GM04504 (cell line): ENCODE measurements at regions not wholly inside any gene's neighbourhood (a gene's known extent, or its start where the extent isn't known, plus 50 kb on each side); places are given as distances from the start of the nearest gene placed in this dataset.
"Not testable (repeated sequence)": the region's sequence is repeated elsewhere in the genome, so short reads cannot be mapped to it uniquely, and the experiment has no call there.

Experiments
- DNase-seq: peaks from one replicate; pipeline ENCODE4 v3.0.0-alpha.2; 2012; ENCODE audit warnings: low read depth

DNA sequence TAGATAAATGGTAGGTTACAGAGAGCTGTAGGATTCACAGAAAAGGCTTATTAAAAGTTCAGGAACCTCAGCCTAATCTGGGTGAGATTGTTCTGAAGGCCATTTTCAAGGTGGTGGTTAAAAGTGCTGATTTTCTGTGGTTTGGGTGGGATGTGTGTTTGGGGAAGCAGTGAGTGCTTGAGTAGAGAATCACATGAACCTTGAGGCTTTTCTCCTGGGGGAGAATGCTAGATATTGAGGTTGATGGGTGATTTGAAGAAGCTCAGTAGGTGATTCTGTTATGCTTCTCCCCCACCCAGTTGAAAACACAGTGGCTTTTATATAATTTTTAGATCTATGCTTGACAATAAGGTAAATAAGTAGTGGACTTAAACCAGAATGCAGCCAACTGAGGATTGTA is 420.9 kb downstream of the PCNX1 start:
- DNase-seq: no peak

DNA sequence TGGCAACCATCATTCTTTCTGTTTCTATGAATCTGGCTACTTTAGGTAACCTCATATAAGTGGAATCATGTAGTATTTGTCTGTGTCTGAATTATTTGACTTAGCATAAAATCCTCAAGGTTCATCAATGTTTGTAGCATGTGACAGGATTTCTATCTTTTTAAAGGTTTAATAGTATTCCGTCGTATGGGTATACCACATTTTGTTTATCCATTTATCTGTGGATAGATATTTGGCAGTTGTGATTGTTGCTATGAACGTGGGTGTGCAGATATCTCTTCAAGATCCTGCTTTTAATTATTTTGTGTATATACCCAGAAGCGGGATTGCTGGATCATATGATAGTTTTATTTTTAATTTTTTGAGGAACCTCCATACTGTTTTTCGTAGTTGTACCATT is 421.7 kb downstream of the PCNX1 start:
- DNase-seq: no peak

DNA sequence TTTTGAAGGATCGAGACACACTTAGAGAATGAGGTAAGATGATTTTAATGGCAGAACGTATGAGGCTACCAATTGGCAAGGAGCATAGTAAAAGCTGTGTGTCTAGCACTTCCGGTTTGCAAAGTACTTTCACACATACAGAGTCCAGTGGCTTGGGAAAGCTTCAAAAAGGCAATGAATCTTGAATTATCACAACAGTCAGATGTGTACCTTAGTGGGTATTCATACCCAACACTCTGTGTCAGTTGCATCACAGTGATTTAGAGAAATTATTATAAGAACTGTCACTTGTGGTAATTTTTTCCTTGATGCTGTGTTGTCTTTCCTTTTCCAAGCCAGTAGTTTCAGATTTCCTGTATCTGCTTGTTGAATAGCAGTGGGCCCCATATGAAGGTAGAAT is 424.1 kb downstream of the PCNX1 start:
- no peak for DNase-seq

DNA sequence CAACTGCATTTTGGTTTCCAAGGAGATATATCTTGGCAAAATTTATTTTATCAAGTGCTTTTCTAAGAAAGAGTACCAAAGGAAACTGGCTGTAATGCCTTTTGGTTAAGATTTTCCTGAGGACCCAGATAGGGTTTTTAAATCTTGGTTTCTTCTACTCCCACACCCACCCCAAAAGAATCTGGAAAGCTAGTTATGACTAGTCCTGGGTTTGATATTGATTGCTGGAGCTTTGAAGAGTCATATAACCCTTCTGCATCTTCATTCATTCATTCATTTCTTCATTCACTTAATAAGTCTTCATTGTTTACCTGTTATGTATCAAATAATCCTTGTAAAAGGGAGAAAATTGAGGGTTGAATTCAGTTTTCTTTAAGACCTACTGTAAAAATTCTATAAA is 425.2 kb downstream of the PCNX1 start:
- DNase-seq: no peak

DNA sequence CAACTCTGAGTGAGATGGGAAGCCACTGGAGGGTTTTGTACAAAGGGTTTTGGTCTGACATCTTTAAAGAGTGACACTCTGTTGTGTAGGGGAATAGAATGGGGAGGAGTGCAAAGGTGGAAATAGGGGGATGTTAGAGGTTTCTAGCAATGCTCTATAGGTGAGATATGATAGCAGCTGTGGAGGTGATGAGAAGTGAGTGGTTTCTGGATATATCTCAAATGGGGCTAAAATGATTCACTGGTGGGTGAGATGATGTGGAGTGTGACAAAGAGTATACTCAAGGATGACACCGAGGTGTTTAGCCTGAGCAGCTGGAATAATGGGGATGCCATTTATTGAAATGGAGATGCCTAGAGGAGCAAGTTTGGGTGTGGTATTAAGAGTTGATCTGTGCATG is 426.4 kb downstream of the PCNX1 start:
- no peak for DNase-seq

DNA sequence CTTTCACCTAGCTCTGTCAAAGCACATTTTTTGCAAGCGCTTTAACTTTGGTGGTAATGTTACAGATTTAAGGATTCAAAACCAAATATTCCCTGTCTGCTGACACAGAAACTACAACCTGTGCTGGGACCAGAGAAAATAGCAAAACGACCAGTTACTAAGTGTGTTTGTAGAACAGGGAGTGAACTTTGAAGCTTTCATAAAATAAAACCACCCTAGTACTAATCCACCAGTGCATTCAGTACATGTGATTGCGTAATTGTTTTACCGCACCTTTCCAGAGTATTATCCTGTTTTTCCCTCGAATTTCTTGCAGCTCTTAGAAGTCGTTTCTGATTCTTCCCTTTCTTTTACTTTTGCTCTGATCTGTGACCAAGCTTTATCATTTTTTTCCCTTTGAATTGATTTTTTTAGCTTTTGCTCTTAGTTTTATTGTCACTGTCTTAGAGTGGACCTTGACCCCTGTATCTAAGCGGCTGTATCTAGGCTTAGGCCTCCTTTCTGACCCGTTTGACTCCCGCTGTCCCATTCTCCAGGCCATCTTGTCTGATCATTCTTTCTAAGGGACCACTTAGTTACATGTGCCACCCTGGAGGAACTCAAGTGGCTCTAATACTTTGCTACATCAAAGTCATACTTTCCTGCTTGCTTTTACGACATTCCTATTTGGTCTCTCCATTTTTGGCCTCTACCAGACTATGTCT is 429.4 kb downstream of the PCNX1 start:
- no peak for DNase-seq

DNA sequence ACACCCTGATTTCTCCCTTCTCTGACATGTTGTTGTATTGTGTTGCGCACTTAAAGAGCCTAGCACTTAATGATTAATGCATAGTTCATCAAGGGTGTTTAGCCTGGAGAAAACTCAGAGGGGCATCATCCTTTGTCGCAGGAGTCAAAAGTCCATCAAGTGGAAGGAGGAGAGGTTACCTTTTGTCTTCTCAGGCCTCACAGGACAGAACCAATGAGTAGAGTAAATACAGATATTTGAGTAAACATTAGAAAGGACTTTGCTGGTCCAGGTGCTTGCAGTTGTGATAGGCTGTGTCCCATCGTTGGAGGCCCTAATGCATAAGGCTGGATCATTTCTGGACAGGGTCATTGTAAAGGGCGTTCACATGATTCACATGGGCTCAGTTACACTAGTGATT is 430.9 kb downstream of the PCNX1 start:
- DNase-seq: no peak

DNA sequence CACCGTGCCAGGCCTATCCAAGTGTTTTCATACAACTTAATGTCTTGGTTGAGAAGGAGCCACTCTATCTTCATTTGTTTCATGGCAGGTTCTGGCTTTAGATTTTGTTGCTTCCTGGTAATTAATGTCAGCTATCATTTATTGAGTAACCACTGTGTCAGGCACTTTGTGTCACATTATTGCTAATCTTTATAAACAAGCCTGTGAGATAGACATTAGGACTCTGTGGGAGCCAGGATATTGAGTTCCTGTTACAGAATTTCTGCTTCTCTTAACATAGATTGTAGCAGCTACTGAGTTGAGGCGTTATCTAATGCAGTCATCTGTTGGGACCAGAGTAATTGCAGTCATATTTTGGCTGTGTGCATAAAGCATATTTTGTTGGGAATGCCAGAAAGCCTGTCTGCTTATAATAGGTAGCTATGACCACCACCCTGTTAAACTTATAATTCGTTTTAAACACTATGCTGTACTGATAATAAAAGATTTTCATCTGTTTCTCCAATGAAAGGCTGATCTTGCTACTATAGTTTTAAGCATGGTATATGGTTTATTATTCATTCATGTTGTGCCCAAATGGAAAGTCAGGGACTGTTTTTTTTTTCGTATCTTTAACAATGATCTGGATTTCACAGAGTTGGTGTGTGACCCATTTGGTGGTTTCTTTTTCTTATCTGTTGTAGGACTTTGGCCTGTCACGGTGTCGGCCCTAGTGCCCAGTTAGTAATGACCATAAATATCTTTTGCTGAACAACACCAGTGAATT is 432.6 kb downstream of the PCNX1 start:
- DNase-seq: no peak

DNA sequence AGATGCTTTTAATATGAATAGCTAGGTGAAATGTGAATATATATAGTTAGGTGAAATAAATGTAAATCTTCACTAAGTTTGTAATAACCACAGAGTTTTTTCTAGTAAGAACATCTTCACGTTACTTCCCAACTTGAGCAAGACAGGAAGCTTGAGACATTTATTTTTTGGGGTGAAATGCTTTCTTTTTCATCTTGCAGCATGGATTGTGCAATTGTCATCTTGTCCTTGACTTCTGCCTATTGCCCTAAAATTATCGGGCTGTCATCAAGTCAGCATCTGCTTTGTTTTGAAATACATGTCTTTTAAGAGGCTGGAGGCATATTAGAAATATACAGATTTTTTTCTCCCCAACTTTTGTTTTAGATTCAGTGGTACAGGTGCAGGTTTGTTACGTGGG is 433.9 kb downstream of the PCNX1 start:
- DNase-seq: no peak

DNA sequence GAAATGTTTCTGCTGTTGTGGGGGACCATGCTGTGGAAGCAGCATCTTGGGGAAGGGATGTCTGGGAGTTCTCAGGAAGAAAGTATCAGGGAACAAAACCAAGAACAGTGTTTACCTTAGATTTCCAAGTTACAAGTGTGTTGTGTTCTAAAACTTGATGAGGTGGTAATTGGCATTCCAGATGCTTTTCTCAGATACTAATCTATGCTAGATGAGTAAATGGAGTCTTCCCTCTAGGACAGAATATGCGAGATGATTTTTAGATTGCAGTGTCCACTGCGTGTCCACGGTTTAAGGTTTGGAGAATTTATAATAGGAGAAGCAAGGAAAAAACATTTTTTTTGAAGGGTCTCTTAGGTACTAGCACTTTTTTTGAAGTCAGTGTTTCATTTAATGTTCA is 436.5 kb downstream of the PCNX1 start:
- DNase-seq: no peak

DNA sequence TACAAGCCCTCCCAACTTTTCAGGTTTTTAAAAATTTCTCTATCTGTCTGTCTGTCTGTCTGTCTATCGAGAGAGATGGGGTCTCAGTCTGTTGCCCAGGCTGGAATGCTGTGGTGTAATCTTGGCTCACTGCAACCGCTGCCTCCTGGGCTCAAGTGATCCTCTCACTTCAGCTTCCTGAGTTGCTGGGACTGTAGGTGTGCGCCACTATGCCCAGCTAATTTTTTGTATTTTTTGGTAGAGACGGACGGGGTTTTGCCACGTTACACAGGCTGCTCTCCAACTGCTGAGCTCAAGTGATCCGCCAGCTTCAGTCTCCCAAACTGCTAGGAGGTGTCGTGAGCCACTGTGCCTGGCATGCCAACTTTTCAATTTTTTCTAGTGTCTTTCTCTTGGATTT is 437.2 kb downstream of the PCNX1 start:
- DNase-seq: no peak

DNA sequence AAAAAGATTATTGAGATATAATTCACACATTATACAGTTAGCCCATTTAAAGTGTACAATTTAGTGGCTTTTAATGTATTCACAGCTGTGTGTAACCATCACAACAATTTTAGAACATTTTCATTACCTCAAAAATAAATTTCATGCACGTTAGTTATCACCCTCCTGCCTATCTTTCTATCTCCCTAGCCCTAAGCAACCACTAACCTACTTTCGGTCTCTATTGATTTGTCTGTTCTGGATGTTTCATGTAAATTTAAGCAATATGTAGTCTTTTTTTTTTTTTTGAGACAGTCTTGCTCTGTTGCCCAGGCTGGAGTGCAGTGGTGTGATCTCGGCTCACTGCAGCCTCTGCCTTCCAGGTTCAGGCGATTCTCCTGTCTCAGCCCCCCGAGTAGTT is 439.4 kb downstream of the PCNX1 start:
- DNase-seq: no peak

DNA sequence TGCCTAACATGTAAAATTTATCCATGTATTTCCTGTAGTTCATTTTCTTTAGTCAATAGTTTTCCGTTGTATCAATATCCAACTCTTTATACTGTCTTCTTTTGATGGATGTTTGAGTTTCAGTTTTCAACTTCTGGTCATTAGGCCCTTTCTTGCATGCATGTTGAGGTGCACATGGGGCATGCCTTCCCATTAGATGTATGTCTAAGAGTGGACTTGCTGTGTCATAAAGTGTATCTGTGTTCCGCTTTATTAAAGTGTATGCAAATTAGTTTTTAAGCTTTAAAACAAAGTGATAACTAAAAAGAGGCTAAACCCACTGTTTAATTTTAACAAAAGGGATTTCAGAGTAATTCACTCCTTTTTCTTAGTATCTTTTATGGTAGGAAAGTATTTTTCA is 441.1 kb downstream of the PCNX1 start:
- DNase-seq: no peak

DNA sequence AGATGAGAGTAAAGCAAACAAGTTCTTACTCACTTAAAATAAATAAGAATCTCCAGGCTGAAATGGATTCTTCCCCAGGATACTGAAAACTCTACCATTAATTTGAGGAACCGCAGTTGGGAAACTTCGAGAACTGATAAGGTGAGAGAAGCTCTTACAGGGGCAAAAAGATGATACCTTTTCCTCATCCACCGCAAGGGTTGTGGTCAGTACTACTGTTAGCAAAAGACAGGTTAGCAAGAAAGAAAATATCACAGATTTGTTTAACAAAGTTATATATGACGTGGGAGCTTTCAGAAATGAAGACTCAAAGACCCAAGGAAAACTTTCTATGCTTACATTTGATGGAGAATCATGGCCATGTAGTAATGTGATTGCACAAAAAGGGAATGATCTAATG is 441.6 kb downstream of the PCNX1 start:
- no peak for DNase-seq

DNA sequence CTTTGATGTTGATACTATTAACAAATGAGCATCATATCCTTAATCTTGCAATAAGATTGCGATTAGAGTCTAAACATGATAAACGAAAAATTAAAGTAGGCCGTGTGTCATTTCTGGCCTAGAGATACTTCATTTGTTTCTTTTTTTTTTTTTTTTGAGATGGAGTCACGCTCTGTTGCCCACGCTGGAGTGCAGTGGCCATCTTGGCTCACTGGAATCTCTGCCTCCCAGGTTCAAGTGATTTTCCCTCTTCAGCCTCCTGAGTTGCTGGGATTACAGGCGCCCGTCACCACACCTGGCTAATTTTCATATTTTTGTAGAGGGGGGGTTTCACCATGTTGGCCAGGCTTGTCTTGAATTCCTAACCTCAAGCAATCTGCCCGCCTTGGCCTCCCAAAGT is 446.9 kb downstream of the PCNX1 start:
- DNase-seq: no peak

DNA sequence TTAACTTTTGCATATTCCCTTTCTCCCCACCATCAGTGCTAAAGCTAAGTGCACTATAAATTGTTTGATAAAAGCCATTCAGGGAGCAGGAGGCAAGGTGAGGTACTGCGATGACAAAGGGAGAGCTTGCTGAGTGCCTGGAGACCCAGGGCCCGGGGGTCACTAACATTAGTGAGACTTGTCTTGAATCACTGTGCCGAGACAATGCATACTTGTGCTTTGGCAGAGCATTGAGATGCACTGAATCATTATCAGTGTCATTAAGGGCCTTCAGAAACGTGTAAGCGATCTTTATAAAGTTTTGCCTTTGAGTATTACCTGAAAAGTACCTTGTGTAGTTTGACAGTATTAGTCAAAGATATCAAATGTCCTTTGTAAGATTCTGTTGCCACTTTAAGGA is 447.5 kb downstream of the PCNX1 start:
- no peak for DNase-seq

DNA sequence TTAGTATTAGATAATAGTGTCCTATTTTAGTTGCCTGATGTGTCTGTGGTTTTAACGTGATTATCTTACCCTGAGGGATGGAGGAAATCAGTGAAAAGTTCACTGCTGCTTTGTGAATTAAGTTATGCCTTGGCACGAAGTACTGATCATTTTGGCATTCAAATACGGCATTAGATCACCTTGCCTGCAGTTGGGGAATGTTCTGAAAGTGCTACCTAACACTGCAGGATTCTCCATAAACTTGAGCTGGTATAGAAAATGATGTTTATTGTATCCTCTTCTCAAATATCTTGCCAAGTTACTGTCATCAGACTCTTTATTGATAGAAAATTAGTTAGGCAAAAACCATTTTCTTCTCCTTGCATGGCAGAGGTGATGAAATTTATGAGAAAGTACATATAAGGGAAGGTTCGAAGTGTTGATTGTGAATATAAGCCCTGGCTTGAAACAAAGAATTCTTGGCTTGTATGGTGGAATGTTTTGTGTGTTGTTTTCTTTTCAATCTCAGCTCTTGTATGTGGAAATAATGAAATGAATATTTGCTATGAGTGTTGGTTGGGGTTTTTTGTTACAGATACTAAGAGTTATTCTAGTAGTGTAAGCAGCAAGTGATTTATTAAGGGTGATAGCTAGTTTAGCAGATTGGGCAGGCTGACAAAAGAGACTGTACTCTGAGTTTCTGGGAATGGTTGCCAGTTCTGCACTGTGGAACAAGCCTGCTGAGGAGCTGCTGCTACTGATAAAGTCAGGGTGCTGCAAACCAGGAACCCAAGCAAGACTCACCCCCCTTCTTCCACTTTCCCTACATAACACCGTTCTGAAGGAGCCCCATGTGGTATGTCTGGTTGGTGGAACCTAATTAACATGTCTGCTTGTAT is 448.3 kb downstream of the PCNX1 start:
- DNase-seq: peak; percentile 53

DNA sequence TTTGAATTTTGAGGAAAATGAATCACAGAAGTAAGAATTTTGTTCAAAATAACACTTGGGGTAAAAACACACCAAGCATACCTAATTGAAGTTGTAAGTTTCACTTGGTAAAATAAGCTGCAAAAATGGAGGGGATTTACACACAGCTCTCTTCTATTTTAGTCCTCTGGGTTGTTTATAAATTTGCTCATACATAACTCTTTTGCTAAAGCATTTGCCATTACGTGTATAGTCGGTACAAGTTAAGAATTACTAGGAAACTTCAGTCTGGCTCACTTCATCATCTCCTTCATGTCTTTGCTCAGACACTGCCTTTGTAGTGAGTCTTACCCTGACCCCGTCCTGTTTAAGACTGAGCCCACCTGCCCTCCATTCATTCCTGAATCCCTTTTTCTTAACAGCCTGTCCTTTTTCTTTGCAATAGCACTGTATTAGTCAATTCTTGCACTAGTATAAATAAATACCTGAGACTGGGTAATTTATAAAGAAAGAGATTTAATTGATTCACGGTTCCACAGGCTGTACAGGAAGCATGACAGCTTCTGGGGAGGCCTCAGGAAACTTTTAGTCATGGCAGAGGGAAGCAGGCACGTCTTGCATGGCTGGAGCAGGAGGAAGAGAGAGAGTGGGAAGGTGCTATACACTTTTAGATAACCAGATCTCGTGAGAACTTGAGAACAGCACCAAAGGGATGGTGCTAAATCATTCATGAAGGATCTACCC is 451.1 kb downstream of the PCNX1 start:
- DNase-seq: no peak

DNA sequence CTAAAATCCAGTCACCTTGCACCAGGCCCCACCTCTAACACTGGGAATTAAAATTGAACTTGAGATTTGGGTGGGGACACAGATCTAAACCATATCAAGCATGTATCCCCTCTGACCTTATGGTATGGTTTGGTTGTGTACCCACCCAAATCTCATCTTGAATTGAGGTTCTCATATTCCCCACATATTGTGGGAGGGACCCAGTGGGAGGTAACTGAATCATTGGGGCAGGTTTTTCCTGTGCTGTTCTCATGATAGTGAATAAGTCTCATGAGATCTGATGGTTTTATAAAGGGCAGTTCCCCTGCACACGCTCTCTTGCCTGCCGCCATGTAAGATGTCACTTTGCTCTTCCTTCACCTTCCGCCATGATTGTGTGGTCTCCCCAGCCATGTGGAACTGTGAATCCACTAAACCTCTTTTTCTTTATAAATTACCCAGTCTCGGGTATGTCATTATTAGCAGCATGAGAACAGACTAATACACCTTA is 451.7 kb downstream of the PCNX1 start:
- DNase-seq: not testable (repeated sequence)

DNA sequence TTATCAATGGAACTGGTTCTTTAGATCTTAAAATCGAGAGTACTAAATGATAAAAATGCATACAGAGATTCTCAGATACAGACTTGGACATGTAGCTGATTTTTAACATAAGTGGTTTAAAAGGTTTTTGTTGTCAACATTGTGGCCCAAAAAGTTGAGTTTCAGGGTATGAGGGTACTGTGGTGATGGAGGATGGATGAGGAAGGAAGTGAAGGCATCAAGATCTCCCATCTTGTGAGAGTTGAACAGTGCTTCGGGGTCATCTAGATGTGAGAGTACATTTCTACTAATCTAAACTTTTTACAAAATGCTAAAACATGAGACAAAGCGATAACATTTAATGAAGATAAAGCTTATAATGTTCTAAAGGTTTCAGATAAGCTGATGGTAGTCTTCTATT is 452.6 kb downstream of the PCNX1 start:
- DNase-seq: no peak

DNA sequence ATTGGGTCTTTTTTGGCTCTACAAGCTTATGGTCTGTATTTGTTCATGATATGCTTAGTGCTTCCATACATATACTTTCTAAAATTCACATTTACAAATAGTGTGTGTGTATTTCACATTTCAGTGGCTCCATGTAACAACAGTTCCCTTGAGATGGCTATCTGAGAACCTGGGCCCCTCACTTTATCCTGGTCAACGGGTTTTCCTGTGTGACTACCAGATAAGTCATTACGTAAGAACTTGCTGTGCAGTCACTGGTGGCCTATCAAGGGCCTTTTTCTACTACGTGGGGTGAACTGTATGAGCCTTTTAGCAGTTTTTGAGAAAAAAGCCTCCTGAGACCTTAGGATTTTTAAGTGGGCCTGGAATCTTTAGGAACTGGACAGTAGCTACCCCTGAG is 454.1 kb downstream of the PCNX1 start:
- DNase-seq: no peak

DNA sequence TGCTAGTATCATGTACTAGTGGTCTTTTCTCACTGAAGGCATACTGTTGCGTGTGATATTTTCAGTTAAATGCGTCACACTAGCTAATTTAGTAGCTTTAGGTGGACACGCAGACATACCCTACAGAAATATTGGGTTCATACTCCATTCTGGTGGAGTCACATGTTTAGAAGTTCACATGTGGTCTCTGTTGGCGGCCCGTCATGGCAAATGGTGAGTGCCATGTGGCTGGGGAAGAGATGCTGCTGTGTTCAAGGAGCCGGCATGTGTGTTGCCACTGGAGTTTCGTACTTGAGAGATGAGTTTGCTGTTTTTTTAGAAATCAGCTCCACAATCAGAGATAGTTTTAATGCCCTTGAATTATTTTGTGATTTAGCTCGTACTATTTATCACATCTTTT is 454.6 kb downstream of the PCNX1 start:
- no peak for DNase-seq
